GM23248 (cell line): ENCODE measurements at regions not wholly inside any gene's neighbourhood (a gene's known extent, or its start where the extent isn't known, plus 50 kb on each side); places are given as distances from the start of the nearest gene placed in this dataset.

ENCODE experiments used
- DNase-seq: peaks from one replicate; pipeline ENCODE4 v3.0.0-alpha.2; 2015
- H2AFZ ChIP-seq: fragments of 200-600 bp; sonication (generic); 2 replicates; pipeline ENCODE4 v1.6.1; 2016; ENCODE audit warnings: antibody characterized with exemption
- H3F3A ChIP-seq: fragments of 200-600 bp; sonication (generic); 2 replicates; pipeline ENCODE4 v1.6.1; 2016; ENCODE audit warnings: mild to moderate bottlenecking, antibody characterized with exemption, mixed run types; ENCODE audit not compliant: insufficient read depth
- H3K27ac ChIP-seq: fragments of 200-600 bp; sonication (generic); 2 replicates; pipeline ENCODE4 v1.5.1; 2016; ENCODE audit warnings: mild to moderate bottlenecking
- H3K27me3 ChIP-seq: fragments of 200-600 bp; sonication (generic); replicated peaks from 2 replicates; pipeline ENCODE4 v1.6.1; 2016; ENCODE audit warnings: mild to moderate bottlenecking; ENCODE audit not compliant: insufficient read depth
- H3K36me3 ChIP-seq: fragments of 200-600 bp; sonication (generic); 2 replicates; pipeline ENCODE4 v1.6.1; 2016; ENCODE audit warnings: low read depth, mild to moderate bottlenecking
- H3K4me1 ChIP-seq: fragments of 200-600 bp; sonication (generic); 2 replicates; pipeline ENCODE4 v1.6.1; 2016; ENCODE audit warnings: mild to moderate bottlenecking; ENCODE audit not compliant: insufficient read depth
- H3K4me2 ChIP-seq: fragments of 200-600 bp; sonication (generic); one replicate; pipeline ENCODE4 v1.6.1; 2016; ENCODE audit warnings: mild to moderate bottlenecking; ENCODE audit not compliant: unreplicated experiment
- H3K4me3 ChIP-seq: fragments of 200-600 bp; sonication (generic); 2 replicates; pipeline ENCODE4 v1.5.1; 2016; ENCODE audit warnings: mild to moderate bottlenecking
- H3K79me2 ChIP-seq: fragments of 200-600 bp; sonication (generic); 2 replicates; pipeline ENCODE4 v1.6.1; 2016; ENCODE audit warnings: mild to moderate bottlenecking; ENCODE audit not compliant: insufficient read depth
- H3K9ac ChIP-seq: fragments of 200-600 bp; sonication (generic); 2 replicates; pipeline ENCODE4 v1.6.1; 2016; ENCODE audit warnings: mild to moderate bottlenecking
- H3K9me2 ChIP-seq: fragments of 200-600 bp; sonication (generic); 2 replicates; pipeline ENCODE4 v1.6.1; 2016; ENCODE audit warnings: mixed run types, mild to moderate bottlenecking, moderate library complexity; ENCODE audit not compliant: insufficient read depth
- H3K9me3 ChIP-seq: fragments of 200-600 bp; sonication (generic); one replicate; pipeline ENCODE4 v1.6.1; 2017; ENCODE audit warnings: low read depth
- H4K20me1 ChIP-seq: fragments of 200-600 bp; sonication (generic); 2 replicates; pipeline ENCODE4 v1.6.0; 2016; ENCODE audit not compliant: insufficient read depth
- EZH2 ChIP-seq: fragments of 200-600 bp; sonication (generic); IDR thresholded peaks from 2 replicates; pipeline ENCODE4 v1.6.1; 2018; ENCODE audit warnings: antibody characterized with exemption, mild to moderate bottlenecking; ENCODE audit not compliant: insufficient read depth, poor library complexity, severe bottlenecking
- EZH2phosphoT487 ChIP-seq: fragments of 200-600 bp; sonication (generic); IDR thresholded peaks from 2 replicates; pipeline ENCODE4 v1.6.1; 2018; ENCODE audit warnings: antibody characterized with exemption, moderate library complexity, mild to moderate bottlenecking, low read depth; ENCODE audit not compliant: insufficient read depth
- WGBS, 2 experiments: methylation state at CpG; one replicate each; pipeline ENCODE4 v1.1.6; 2015 to 2017; ENCODE audit warnings: low lambda C conversion rate in 2 of 2, low coverage in 1 of 2; ENCODE audit errors: missing lambda C conversion rate in 2 of 2; 5-methylcytosine and 5-hydroxymethylcytosine counted together
- in situ Hi-C: fragments of 300-500 bp; cut with MboI; formaldehyde crosslinking; loops from 2 replicates; pipeline ENCODE4 v1.15.0; 2020

DNA sequence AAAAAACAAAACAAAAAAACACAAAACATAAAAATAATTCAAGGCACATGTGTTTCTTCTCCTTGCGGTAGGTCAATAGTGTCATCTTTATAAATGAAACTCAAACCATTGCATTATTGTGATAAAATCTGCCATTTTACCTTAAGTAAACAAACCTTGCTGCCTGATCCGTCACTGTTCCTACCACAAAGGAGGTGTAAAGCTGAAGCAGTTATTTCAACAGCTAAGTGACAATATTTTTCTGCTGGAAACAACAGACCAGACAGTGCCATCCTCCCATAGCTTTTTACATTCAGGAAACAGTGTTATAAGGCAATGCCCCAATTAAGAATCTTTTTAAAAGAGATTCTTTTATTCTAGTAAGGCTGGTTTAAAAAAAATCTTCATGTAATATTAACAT is 242.7 kb downstream of the PPP1R2C start:
- H3K9me2 ChIP-seq, result no peaks in the 10 kb centered on the region
- H3K4me3 ChIP-seq, result no peak overlapping the region
- no peaks in the 10 kb centered on the region for H3K4me1 ChIP-seq
- TF ChIP-seq EZH2 (no peak), EZH2phosphoT487 (no peak)
- no peaks in the 10 kb centered on the region for H3K27me3 ChIP-seq
- H3F3A ChIP-seq, result no peaks in the 10 kb centered on the region
- H3K79me2 ChIP-seq, result no peaks in the 10 kb centered on the region
- no peak overlapping the region for H3K4me2 ChIP-seq
- no peaks in the 10 kb centered on the region for H4K20me1 ChIP-seq
- 60 to 61% methylated on average over 2 of the region's 2 CpGs for WGBS, 2 experiments
- in situ Hi-C loops, result loop anchor here (25.0 kb wide), 1 partner anchor 748 kb away; no protein-coding TSS in a partner anchor
- H3K9ac ChIP-seq, result no peak overlapping the region
- H2AFZ ChIP-seq, result no peak overlapping the region
- H3K36me3 ChIP-seq, result no peaks in the 10 kb centered on the region
- no peak for DNase-seq
- no peak overlapping the region for H3K27ac ChIP-seq
- no peaks in the 10 kb centered on the region for H3K9me3 ChIP-seq

DNA sequence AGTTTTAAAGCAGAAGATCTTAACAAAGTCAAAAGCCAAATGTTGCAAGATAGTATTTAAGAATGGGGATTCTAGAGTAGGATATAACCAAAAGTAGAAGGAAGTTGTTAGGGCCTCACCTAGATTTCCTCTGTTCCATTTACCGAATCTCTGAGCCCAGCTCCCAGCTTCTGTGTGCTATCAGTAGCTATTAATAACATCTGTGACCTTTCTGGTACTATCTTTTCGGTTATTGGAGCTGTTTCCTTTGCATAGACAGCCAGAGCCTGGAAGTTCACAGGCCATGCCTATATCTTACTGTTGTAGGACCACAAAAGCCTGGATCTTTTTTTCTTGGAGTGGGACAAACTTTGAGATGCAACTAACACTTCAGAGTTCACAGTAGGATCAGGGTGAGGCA is 244.2 kb downstream of the PPP1R2C start:
- Histone ChIP-seq H4K20me1 (no peaks in the 10 kb centered on the region), H3K9me3 (no peaks in the 10 kb centered on the region), H3K79me2 (no peaks in the 10 kb centered on the region), H3K4me2 (no peak overlapping the region), H3K27ac (no peak overlapping the region), H3K27me3 (no peaks in the 10 kb centered on the region), H3K4me3 (no peak overlapping the region), H3F3A (no peaks in the 10 kb centered on the region), H3K9ac (no peak overlapping the region), H2AFZ (no peak overlapping the region), H3K9me2 (no peaks in the 10 kb centered on the region), H3K36me3 (no peaks in the 10 kb centered on the region), H3K4me1 (no peaks in the 10 kb centered on the region)
- WGBS, 2 experiments, result 23 to 28% methylated on average over 2 of the region's 2 CpGs
- in situ Hi-C loops, result loop anchor here (25.0 kb wide), 1 partner anchor 746 kb away; no protein-coding TSS in a partner anchor
- TF ChIP-seq EZH2 (no peak), EZH2phosphoT487 (no peak)
- DNase-seq, result no peak

DNA sequence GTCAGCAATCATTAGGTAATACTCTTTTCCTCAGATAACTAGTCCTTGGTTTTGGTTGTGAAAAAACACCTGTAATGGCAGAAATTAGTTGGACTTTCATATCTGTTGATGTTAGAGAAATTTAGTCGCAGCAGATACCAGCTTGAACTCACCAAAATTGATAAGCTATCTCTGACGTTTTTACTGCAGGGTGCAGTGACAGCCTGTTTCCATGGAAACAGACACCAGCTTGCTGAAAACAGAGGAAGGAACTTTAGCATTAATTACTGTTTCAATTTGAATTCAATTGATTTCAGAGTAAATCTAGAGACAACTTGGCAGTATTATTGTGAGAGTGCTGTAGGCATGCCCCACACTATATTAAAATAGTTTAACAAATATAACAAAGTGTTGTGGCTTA is 246.5 kb downstream of the PPP1R2C start:
- no peaks in the 10 kb centered on the region for H3K36me3 ChIP-seq
- H3K9me2 ChIP-seq, result no peaks in the 10 kb centered on the region
- no peaks in the 10 kb centered on the region for H3K9me3 ChIP-seq
- no peak overlapping the region for H2AFZ ChIP-seq
- no peak overlapping the region for H3K9ac ChIP-seq
- no peaks in the 10 kb centered on the region for H4K20me1 ChIP-seq
- no peaks in the 10 kb centered on the region for H3K27me3 ChIP-seq
- no peak for DNase-seq
- no peaks in the 10 kb centered on the region for H3K4me1 ChIP-seq
- WGBS, 2 experiments, result 49 to 56% methylated on average over 2 of the region's 2 CpGs
- no peaks in the 10 kb centered on the region for H3F3A ChIP-seq
- in situ Hi-C loops, result loop anchor here (25.0 kb wide), 1 partner anchor 744 kb away; no protein-coding TSS in a partner anchor
- no peak overlapping the region for H3K27ac ChIP-seq
- no peak overlapping the region for H3K4me2 ChIP-seq
- H3K79me2 ChIP-seq, result no peaks in the 10 kb centered on the region
- no peak for TF ChIP-seq EZH2
- TF ChIP-seq EZH2phosphoT487, result no peak
- no peak overlapping the region for H3K4me3 ChIP-seq

DNA sequence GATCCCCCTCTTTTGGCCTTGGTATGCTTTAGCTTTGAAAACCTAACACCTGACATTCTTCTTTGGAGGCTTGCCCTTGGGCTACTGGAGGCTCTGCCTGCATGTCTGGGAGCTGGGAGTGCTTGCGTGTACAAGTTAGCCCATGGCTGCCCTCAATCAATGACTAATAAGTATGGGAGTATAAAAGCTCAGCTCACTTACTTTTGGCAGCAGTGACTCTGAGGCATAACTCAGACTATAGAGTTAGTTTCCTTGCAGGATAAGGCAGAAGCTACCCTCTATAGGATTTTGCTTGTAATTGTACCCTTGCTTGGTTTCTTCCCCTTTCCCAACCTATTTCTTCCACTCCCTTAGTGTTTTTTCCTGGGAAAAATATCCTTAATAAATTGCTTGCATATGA is 247.9 kb downstream of the PPP1R2C start:
- peak; percentile 83 for DNase-seq
- Histone ChIP-seq H3K9ac (no peak overlapping the region), H3K79me2 (no peaks in the 10 kb centered on the region), H3K9me3 (no peaks in the 10 kb centered on the region), H2AFZ (no peak overlapping the region), H3K4me3 (no peak overlapping the region), H4K20me1 (no peaks in the 10 kb centered on the region), H3F3A (no peaks in the 10 kb centered on the region), H3K4me1 (no peaks in the 10 kb centered on the region), H3K27ac (no peak overlapping the region), H3K9me2 (no peaks in the 10 kb centered on the region), H3K36me3 (no peaks in the 10 kb centered on the region), H3K27me3 (no peaks in the 10 kb centered on the region), H3K4me2 (no peak overlapping the region)
- WGBS, 2 experiments, result 30 to 42% methylated on average over 1 of the region's 1 CpG
- TF ChIP-seq EZH2phosphoT487, result no peak
- TF ChIP-seq EZH2, result no peak
- in situ Hi-C loops, result loop anchor here (25.0 kb wide), 1 partner anchor 743 kb away; no protein-coding TSS in a partner anchor

DNA sequence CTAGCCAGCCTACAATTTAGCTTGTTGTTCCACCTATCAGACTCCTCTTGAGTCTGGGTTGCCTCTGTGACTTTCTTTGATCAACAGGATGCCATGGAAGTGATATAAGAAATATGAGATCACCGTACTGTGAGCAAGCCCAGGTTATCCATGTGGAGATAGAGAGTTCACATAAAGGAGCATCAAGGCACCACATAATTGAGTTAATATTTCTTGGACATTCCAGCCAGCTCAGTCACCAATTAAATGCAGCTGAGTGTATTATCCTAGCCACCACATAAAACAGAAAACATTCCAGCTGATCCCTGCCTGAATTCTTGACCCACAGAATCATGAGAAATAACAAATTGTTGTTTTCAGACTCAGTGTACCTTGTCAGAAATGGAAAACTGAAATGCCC is 253.6 kb downstream of the PPP1R2C start:
- Histone ChIP-seq H3K9me2 (no peaks in the 10 kb centered on the region), H3K79me2 (no peaks in the 10 kb centered on the region), H3K9ac (no peak overlapping the region), H3K4me1 (peaks cover 17% of the 10 kb centered on the region), H3K27ac (0 out of 2 replicates have a peak overlapping the region, but pooled peaks have one; percentile 24), H3K27me3 (no peaks in the 10 kb centered on the region), H3K4me3 (no peak overlapping the region), H3K4me2 (no peak overlapping the region), H3F3A (peaks cover 3% of the 10 kb centered on the region; the same call in 1 of the 2 replicates), H4K20me1 (no peaks in the 10 kb centered on the region), H2AFZ (no peak overlapping the region), H3K9me3 (no peaks in the 10 kb centered on the region), H3K36me3 (no peaks in the 10 kb centered on the region)
- in situ Hi-C loops, result loop anchor here (25.0 kb wide), 1 partner anchor 987 kb away; no protein-coding TSS in a partner anchor
- TF ChIP-seq EZH2, result no peak
- TF ChIP-seq EZH2phosphoT487, result 0 out of 2 replicates have a peak, but pooled peaks have one; percentile 30
- 0% methylated on average over 1 of the region's 1 CpG for WGBS, 2 experiments
- peak; percentile 52 for DNase-seq
